GM21526 (cell line): ENCODE measurements at regions not wholly inside any gene's neighbourhood (a gene's known extent, or its start where the extent isn't known, plus 50 kb on each side); places are given as distances from the start of the nearest gene placed in this dataset.

Experiments used
- ATAC-seq: cut with Tn5 transposase; IDR thresholded peaks from one replicate; pipeline ENCODE4 v1.9.1; 2021; ENCODE audit warnings: moderate library complexity; ENCODE audit not compliant: unreplicated experiment, low FRiP score

DNA sequence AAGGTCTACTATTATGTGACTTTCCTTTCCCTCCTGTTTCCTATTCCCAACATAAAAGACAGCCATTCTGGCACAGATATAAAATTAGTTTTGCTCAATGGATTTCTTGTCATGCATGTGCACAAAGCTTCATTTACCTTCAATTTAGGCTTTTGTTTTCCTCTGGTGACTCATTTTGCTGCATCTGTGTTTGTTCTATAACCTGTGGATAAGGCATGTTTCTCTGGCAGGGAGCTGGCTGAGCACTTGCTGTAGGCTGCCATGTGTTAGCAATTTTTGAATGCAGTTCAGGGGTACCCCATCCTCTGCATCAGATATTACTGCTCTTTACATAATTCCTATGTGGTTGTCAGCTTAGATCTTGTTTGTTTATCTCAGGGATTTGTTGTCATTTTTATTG is 202.8 kb upstream of the GRID2 start:
- ATAC-seq = no peak

DNA sequence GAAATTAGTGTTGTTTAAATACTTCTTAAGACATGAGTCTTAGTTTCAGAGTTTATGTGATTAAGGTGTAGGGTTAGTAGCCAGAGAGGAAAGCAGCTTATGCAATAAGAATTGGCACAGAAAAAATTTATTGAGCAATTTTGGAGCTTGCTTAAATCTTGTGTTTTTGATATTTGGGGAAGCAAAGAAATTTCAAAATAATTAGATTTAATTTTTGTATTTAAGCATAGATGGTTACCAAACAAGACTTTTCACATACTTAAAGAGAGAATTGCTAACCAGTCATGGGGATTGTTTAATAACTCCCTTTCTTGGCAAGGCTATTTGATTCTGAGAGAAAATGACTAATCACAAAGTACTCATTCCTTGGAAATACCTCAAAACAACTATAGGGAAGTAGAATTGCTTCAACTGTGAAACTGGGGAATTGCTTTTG is 202.0 kb upstream of the GRID2 start:
- ATAC-seq = no peak

DNA sequence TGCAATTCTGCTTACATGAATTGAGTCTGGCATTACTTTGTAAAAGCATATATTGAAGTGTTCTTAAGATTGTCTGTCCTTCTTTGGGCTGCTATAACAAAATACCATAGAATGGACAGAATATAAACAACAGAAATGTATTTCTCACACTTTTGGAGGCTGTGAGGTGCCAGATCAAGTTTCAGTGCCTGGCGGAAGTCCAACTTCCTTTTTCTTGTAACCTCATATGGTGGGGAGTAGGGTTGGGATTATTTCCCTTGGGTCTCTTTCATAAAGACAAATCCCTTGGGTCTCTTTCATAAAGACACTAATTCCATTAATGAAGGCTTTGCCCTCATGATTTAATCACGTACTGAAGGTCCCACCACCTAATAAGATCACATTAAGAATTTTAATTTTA is 199.3 kb upstream of the GRID2 start:
- ATAC-seq = no peak

DNA sequence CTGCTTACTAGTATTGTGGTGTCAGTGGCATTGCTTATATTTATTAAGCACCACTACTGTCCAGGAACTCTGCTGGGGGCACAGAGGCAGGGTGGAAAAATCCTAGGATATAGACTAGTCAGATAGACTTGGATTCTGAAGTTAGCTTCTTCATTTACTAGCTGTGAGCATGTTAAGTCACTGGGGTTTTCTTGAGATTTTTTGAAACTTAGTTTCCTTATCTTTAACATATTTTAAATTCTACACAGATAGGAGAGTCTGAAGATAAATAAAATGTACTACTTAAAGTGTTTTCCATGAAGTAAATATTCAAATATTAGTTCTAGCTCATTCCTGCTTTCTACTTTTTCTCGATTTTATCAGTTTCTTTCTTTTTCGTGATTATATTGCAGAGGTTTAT is 196.9 kb upstream of the GRID2 start:
- ATAC-seq = no peak

DNA sequence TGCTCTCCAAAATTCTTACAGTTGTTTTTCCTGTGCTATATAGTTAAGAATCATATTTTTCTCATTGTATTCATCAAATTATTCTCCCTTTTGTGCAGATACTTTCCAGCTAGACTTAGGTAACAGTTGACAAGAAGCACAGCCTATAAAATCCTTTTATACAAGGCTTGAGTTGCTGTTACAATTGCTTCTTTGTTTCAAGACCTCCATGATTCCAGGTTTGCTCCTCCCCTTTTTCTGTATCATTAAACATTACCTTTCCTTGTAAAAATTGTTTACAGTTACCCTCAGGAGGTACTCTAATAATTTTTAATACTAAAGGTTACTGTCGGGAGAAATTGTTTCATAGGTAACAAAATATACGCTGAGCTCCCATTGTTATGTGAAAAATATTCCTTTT is 192.3 kb upstream of the GRID2 start:
- ATAC-seq = no peak

DNA sequence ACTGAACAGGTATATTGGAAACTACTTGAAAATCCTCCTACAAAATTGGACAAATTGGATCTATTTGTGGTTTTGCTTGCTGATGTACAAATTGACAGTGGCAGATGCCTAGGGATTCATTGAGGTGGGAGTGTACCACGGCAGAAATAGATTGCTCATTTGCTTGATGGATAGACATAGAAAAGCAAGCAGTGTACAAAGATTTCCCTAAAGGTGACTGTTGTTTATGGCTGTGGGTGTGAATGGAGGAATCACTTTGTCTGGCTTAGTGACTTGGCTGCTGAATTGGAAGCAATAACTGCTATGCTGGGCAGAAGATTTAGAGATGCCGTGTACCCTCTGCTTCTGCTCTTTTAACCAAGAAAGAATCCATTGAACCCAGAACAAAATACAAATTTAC is 191.0 kb upstream of the GRID2 start:
- no peak for ATAC-seq

DNA sequence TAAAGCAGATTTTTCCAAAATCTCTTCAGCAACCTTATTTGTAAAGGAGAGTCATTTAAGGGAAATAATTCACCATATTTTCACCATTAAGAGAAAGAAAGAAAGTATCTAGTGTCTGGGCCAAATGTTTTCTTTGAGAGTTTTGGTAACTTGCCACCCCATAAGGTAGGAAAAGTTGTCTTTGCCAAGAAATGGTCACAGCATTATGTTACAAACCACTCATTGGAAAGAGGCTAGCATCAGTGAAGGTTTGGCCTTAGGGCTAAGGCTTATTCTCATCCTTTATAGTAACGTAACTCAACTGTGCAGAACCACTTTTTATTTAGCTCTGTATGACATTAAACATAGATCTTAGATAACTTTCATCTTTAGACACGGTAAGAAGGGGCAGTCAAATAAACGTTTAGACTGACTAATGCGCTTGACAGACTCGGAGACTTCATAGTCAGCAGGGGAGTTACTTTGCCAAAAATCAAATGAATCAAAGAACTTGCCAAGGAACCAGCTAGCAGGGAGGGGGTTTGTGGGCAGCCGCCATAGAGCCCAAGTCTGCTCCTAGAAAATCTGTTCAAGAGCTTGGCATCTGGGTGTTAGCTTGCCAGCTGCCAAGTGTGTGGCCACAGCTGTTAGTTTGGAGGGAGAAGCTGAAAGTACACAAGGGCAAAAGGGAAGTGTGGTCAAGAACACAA is 182.8 kb upstream of the GRID2 start:
- no peak for ATAC-seq

DNA sequence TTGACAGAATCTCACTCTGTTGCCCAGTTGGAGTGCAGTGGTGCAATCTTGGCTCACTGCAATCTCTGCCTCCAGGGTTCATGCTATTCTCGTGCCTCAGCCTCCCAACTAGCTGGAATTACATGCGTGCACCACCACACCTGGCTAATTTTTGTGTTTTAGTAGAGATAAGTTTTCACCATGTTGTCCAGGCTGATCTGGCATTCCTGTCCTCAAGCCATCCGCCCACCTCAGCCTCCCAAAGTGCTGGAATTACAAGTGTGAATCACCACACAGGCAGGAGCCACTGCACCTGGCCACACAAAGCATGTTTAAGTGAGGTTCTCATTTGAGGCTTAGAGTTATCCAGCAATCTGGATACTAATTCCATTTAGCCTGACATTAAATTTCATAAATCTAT is 180.9 kb upstream of the GRID2 start:
- no peak for ATAC-seq

DNA sequence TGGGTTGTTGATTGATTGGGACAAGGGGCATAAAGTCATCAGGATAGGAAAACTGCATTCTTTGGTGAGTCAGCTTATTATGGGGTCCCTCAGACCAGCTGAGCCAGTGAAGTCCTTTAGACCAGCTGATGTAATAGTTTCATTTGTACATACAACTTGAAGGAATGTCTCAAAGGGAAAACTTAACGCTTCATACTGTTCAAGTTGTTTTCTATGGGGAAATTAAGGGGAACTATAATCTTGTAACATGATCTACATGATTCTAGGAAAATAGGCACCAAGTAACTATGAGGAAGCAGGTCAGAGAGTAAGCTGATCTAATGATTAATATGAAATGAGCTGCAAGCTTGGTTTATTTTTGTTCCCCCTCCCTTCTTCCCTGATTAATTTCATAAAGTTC is 175.1 kb upstream of the GRID2 start:
- ATAC-seq = no peak

DNA sequence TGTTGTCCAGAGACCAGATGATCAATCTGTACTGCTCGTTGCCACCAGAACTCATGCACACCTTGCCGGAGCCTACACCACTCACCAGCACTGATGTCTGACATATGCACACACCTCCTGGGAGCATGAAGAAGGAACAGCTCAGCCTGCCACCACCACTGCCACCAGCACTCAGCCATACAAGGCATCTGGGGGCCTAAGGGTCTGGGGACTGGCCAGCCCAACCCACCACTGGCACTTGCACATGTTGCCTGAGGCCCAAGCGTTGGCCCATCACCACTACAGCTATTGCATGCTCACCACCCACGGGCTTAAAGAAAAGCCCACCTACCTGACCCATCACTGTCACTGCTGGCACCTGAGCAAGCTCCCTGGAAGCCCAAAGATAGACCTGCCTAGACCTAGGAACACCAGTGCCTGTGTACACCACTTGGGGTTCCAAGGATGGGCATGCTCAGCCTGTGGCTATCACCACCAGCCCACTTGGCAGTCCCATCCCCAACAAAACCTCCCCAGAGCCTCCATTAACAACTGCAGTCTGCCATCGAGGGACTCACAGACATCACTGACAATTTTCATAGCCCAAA is 174.3 kb upstream of the GRID2 start:
- no peak for ATAC-seq

DNA sequence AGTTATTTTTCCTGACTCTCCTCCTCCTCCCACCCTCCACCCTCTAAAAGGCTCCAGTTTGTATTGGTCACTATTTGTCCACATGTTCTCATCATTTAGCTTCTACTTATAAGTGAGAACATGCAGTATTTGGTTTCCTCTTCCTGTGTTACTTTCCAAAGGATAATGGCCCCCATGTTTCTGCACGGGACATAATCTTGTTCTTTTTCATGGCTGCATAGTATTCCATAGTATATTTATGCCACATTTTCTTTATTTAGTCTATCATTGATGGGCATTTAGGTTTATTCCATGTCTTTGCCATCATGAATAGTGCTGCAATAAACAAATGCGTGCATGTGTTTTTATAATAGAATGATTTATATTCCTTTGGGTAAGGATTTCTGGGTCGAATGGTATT is 167.3 kb upstream of the GRID2 start:
- no peak for ATAC-seq

DNA sequence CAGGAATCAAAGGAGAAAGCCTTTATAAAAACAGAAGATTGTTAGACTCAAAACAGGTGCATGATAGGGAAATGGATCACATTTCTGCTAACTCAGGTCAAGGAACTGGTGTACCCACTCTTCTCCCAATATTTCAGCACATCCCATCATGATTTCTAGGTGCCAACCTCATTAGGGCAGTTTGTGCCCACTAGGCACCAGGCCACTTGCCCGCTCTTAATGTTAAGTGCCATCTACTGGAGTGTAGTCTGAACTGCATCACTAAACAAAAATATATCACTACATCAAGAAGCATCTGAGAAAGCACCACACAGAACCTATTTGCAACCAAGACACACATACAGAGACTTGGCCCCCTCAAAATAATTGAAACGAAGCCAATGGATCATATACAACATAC is 140.4 kb upstream of the GRID2 start:
- no peak for ATAC-seq

DNA sequence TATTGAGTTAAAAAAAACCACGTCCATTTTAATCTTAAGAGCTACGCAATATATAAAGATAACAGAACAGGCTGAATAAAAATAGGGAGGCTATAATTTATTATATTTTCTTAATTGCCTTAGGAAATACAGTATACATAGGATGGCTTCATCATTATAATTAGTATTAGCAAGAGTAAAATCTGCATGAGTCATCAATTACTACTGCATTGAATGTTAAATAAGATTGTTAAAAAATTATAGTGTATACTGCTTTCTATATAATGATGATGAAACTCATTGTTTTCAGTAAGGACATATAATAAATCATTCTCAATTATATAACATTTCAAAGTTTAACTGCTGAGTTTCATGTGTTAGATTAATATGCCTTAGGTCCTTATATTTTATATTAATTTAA is 133.4 kb upstream of the GRID2 start:
- ATAC-seq = no peak

DNA sequence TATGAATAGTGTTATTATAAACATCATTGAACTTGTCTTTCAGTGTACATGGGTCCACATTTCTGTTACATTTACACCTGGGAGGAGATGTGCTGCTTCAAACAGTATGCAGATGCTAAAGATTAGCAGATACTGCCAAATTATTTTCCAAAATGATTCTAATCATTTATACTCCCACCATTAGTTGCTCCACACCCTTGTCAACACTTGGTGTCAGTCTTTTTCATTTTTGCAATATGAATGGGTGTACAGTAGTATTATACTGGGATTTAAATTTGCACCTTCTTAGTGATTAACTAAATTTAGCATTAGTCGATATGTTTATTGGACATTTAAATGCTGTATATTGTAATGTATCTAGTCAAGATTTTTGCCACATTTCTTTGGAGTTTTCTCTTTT is 131.6 kb upstream of the GRID2 start:
- ATAC-seq = no peak

DNA sequence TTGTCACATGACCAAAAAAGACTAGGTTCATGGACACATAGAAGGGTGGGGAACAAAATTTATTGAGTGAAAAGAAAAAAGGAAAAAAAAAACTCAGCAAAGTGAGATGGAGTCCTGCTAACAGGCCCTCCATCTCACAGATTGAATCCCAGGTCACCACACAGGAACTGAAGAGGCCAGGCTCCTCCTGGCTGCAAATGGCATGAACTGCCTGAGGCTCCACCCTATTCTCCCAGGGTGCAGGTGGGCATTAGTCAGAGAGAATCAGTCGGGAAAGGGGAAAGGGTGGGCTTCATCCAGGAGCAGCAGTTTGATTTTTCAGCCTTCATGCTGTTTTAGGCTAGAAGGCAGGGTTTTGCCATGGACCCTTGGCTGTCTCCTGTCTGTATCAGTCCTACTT is 128.5 kb upstream of the GRID2 start:
- ATAC-seq = no peak

DNA sequence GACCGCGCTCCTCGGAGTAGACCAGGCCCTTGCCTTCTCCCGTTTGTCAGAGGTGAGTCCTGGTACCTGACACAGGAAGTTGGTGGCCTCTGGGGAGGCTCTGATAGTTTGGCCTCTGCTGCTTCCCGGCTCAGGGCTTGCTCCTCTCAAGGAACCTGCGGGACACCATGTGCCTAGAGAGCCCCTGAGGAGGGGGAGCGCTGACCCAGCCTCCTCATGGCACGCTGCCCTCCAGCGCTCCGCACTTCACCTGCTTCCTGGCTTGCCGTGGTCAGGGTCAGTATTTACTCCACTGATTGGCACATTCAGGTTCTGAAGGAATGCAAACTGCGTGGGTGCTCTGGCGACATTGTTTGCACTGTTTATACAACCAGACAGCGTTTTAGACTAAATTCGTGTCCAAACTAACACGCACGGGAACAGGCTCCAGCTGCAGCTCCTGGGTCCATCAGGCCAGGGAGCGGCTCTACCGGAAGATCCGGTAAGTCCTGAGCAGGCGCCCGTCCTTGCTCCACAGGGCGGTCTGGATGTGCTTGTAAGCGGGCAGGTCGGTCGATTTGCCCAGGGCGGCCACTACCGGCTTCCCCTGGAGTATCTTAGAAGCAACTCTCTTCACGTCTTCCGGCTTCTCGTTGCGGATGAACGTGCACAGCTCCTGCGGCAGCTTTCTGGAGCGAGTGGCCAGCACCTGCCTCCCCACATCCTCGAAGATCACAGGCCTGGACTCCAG is 121.6 kb upstream of the GRID2 start:
- ATAC-seq = no peak

DNA sequence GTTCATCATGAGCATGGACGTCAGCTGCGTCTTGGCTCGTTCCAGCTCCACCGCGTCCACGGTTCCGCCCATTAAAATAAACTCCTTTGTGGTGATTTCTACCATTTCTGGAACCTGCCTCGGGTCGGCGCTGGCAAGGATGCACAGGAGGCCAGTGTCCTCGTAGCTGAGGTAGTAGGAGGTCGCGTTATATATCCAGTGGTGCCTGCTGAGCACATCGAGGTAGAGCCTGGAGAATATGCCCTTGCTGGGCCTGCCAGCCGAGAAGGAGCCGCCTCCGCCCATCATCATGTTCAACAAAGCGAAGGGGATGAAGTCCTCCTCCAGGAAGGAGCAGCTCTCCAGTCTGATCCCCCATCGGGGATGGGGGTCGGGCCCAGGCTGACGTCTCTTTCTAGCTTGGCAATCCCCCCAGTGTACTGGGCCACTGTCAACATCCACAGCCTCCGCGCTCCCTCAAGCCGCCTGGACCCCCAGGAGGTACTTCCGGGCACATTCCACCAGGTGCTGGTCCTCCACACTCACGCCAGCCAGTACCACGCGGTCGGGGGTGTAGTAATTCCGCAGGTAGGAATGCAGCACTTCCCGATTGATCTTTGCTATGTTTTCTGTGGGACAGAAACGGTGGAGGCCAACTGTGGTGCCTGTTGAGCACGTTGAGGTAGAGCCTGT is 120.9 kb upstream of the GRID2 start:
- ATAC-seq = no peak

DNA sequence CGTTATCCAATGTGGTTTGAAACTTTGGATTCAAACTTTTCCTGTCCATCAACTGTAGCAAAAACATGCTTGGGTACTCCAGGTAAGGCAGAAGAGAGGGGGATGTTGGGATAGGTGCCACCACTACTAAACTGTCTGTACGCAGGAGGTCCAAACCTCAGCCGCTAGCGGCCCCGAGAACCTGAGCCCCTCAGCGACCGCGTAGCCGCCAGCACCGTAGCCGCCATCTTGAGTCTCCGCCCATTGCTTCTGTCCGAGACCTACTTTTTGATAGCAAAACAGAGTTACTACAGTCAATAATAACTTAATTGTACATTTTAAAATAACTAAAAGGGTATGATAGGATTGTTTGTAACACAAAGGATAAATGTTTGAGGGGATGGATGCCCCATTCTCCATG is 119.9 kb upstream of the GRID2 start:
- ATAC-seq = no peak

DNA sequence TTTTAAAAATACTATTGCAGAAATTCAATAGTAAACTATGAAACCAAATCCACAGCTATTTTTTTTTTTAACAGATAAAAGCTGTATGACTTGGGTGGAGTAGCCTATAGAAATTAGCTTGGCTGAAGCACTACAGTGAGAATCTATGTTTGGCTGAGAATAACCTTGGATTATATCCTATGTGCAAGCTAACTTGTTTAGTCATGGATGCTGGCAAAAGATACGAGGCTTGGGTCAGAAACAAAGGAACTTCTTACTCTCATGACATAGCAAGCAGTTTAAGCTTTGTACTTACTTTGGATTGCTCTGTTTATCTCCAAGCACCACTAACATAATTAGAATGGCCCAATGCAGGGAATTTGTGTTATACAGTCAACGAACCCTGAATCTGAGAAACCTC is 119.2 kb upstream of the GRID2 start:
- ATAC-seq = no peak

DNA sequence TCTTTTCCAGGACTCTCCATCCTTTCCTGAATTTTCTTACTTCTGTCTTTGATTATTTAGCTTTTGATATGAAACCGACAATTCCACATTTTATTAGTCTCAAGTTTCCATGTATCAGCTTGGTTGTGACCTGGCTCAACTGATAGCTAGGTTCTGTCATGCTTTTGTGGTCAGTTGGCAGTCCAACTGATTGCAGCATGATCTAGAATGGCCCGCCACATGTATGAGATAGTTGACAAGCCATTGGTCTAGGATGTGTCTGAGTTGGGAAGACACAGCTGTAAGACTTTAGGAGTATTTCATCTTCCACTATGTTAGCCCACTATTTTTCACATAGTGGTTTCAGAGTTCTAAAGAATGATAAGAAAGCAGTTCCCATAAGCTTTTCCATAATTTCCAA is 117.5 kb upstream of the GRID2 start:
- no peak for ATAC-seq

DNA sequence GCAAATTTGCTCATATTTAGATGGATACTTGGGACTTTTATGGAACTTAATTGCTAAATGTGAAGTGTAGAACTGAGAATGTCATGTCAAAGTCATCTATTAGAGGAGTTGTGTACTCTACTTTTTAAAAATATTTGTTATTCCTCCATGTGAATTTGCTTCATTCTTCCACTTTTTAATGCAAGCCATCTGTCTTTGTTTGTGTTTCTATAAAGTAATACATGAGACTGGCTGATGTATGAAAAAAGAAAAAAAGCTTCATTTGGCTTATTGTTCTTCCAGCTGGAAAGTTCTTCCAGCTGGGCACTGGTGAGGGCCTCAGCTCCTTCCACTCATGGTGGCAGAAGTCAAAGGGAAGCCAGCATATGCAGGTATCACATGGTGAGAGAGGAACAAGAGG is 114.6 kb upstream of the GRID2 start:
- no peak for ATAC-seq

DNA sequence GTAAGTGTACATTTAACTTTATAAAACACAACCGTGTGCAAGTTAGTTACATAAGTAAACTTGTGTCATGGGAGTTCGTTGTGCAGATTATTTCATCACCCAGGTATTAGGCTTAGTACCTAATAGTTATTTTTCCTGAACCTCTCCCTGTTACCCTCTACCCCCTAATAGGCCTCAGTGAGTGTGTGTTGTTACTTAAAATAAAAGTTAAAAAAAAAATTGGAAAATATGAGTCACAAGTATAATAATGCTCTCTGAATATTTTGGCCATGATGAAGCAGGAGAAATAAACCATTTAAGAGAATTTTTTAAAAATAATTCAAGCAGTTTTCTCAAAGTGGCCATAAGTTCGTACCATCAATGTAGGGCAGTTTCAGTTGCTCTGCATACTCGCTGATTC is 105.1 kb upstream of the GRID2 start:
- ATAC-seq = no peak
